ACC112 (cell line): ENCODE measurements at regions not wholly inside any gene's neighbourhood (a gene's known extent, or its start where the extent isn't known, plus 50 kb on each side); places are given as distances from the start of the nearest gene placed in this dataset.
A peak's percentile ranks its signal among the peaks of the same experiment; 100 is the strongest.

ENCODE experiments used
- H2AFZ ChIP-seq: fragments of 200-600 bp; sonication (generic); one replicate; pipeline ENCODE4 v1.6.0; 2017; ENCODE audit warnings: antibody characterized with exemption, low read length; ENCODE audit not compliant: unreplicated experiment
- H3K27ac ChIP-seq: fragments of 200-600 bp; sonication (generic); 2 replicates; pipeline ENCODE4 v1.5.1; 2014; ENCODE audit warnings: low read depth, mild to moderate bottlenecking, antibody characterized with exemption, low read length, moderate library complexity
- H3K27me3 ChIP-seq: fragments of 200-600 bp; sonication (generic); 2 replicates; pipeline ENCODE4 v1.6.1; 2014; ENCODE audit warnings: mild to moderate bottlenecking, antibody characterized with exemption, low read length, moderate library complexity, mixed read lengths; ENCODE audit not compliant: insufficient read depth
- H3K36me3 ChIP-seq: fragments of 200-600 bp; sonication (generic); 2 replicates; pipeline ENCODE4 v1.6.1; 2016; ENCODE audit warnings: mild to moderate bottlenecking, antibody characterized with exemption, low read length, moderate library complexity, mixed read lengths; ENCODE audit not compliant: insufficient read depth
- H3K4me1 ChIP-seq: fragments of 200-600 bp; sonication (generic); one replicate; pipeline ENCODE4 v1.6.1; 2016; ENCODE audit warnings: low read length, mixed read lengths; ENCODE audit not compliant: insufficient read depth, unreplicated experiment, control insufficient read depth
- H3K4me3 ChIP-seq: fragments of 200-600 bp; sonication (generic); 2 replicates; pipeline ENCODE4 v1.5.1; 2014; ENCODE audit warnings: mild to moderate bottlenecking, low read depth, low read length
- H3K79me2 ChIP-seq: fragments of 200-600 bp; sonication (generic); one replicate; pipeline ENCODE4 v1.6.0; 2016; ENCODE audit warnings: low read length; ENCODE audit not compliant: control insufficient read depth, unreplicated experiment, insufficient read depth

DNA sequence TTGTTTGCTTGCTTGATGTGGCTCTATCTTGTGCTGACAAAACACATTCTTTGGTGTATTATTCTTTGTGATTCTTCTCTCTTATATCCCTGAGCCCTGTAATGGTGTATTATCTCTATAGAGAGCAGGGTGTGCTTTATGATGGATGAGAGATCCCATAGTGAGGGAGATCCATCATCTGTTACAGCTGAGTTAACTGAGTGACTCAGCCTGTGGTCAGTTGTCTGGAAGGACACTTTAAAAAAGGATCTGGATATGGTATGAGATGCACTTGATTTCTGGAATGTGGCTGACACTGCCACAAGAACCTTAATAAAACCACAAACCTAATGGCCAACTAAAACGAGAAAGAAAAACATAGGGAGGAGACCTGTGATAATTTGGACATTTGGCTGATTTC, 461.4 kb upstream of the SYT1 start:
- Histone ChIP-seq H3K27ac (peak overlapping the region; percentile 51), H3K27me3 (no peaks in the 10 kb centered on the region), H3K4me3 (peak overlapping the region; percentile 30; the same call in 1 of the 2 replicates), H3K79me2 (no peaks in the 10 kb centered on the region), H2AFZ (no peak overlapping the region), H3K4me1 (peaks cover 21% of the 10 kb centered on the region), H3K36me3 (no peaks in the 10 kb centered on the region)

DNA sequence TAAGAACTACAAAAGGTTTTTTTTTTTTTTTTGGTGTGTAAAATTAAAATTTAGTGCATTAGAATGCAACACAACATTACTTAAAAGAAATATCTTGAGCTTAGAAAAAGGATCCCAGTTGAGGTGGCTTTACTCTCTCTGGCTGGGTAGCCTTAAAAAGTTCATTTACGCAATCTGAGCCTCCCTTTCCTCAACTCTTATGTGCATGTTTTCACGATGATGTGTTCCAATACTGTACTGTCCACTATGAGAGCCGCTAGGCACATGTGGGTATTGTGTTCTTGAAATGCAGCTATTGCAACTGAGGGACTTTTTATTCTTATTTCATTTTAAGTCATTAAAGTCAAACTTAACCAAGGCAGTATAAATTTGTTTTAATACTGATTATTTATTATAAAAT, 460.9 kb upstream of the SYT1 start:
- Histone ChIP-seq H3K4me1 (peaks cover 21% of the 10 kb centered on the region), H3K27ac (peak overlapping the region; percentile 51), H3K79me2 (no peaks in the 10 kb centered on the region), H3K36me3 (no peaks in the 10 kb centered on the region), H3K27me3 (no peaks in the 10 kb centered on the region), H2AFZ (no peak overlapping the region), H3K4me3 (peak overlapping the region; percentile 30; the same call in 1 of the 2 replicates)

DNA sequence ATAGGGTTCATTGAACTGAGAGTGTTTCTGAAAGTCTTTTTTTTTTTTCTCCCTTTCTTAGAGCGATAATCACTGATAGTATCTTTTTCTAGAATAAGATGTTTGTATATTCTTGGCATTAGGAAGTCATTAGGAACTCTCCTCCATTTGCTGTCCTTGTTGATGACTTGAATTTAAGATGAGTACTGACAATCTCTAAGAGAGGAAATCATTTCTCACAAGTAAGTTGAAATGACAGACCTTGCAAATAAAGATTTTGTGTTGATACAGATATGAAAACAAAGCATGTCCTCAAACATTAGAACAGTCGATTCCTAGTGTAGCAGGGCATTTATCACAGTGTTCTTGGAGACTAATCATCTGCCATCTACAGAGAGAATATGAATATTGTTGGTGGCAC, 458.4 kb upstream of the SYT1 start:
- H3K36me3 ChIP-seq, result no peaks in the 10 kb centered on the region

DNA sequence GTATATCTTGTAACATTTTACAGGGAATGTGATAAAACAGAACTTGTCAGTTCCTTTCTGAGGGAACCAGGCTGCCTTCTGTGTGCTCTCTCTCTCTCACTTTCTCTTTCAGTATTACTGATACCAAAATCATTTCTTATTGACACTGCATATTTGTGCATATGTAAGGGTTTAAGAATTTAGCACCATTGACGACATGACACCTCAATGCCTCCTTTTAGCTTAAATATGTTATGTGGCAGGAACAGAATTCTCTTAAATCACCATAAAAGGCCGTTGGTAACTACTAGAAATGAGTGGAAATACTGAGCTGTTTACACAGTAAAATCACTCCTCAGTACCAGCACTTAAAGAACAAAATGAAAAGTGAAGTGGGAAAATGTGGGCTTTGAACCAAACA, 457.7 kb upstream of the SYT1 start:
- H3K27me3 ChIP-seq, result no peaks in the 10 kb centered on the region
- peaks cover 21% of the 10 kb centered on the region for H3K4me1 ChIP-seq
- no peaks in the 10 kb centered on the region for H3K79me2 ChIP-seq
- H2AFZ ChIP-seq, result peak overlapping the region; percentile 97
- H3K4me3 ChIP-seq, result peak overlapping the region; percentile 44
- no peak overlapping the region for H3K27ac ChIP-seq
- no peaks in the 10 kb centered on the region for H3K36me3 ChIP-seq

More for the DNA sequence above, 458.4 kb upstream of the SYT1 start:
- Histone ChIP-seq H3K79me2 (no peaks in the 10 kb centered on the region), H3K4me1 (peaks cover 21% of the 10 kb centered on the region), H2AFZ (peak overlapping the region; percentile 97), H3K27me3 (no peaks in the 10 kb centered on the region), H3K27ac (no peak overlapping the region), H3K4me3 (no peak overlapping the region; the same call in 1 of the 2 replicates)

DNA sequence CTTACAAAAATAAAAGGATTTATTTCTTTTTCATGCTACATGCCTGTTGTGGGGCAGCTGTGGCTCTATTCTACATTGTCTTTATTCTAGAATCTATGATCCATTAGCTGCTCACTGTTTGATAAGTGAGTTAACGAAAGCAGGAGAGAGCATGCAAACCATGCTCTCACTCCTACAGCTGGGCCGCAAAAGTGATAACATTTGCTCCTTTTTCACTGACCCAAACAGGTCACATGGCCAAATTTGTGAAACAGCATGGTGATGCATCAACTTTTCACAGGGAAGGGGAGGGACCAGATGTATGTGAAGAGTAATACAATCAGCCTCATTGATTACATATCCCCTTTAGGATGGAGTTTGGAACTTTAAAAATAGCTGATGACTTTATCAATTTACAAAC, 456.9 kb upstream of the SYT1 start:
- Histone ChIP-seq H3K27ac (no peak overlapping the region), H3K79me2 (no peaks in the 10 kb centered on the region), H2AFZ (peak overlapping the region; percentile 59), H3K4me3 (no peak overlapping the region), H3K36me3 (no peaks in the 10 kb centered on the region), H3K4me1 (peaks cover 16% of the 10 kb centered on the region), H3K27me3 (no peaks in the 10 kb centered on the region)

DNA sequence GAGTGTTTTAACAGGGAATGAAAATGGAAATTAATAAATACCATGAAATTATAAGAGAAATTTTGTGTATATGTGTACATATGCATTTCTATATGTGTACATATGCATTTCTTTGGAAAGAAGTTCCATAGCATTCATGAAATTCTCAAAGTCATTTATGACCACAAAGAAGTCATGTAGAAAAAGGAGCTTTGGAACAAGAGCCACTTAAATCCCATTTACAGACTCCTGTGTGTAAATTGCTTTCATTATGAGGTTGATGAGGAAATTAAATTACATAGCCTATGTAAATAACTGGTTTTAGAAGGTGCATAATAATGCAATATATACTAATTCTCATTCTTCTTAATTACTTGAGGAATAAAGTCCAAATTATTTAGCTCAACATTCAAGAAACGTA, 450.5 kb upstream of the SYT1 start:
- Histone ChIP-seq H3K4me1 (no peaks in the 10 kb centered on the region), H2AFZ (no peak overlapping the region), H3K36me3 (no peaks in the 10 kb centered on the region), H3K79me2 (no peaks in the 10 kb centered on the region), H3K27me3 (no peaks in the 10 kb centered on the region), H3K4me3 (no peak overlapping the region), H3K27ac (no peak overlapping the region)

GRCh38 chr12:78418919-78419318, 445.7 kb upstream of the SYT1 start:
- Histone ChIP-seq H3K36me3 (no peaks in the 10 kb centered on the region), H3K27ac (no peak overlapping the region), H3K27me3 (no peaks in the 10 kb centered on the region), H3K79me2 (no peaks in the 10 kb centered on the region), H3K4me3 (no peak overlapping the region), H3K4me1 (no peaks in the 10 kb centered on the region), H2AFZ (no peak overlapping the region)

DNA sequence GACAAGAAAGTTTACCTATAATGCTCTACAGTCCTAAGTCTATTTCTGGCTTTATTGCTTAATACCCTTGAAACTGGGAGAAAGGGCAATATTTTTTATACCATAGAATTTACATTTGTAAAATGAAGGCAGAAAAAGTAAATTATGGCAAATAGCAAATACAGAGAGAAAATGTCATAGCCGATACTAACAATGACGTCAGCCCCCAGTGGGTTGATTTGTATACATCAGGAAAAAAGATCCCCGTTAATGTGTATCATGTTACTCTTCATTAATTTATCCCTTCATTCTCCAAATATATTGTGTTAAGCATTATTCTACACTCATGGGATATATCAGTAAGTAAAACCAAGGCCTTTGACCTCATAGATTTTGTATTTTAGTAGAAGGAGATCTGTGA, 445.1 kb upstream of the SYT1 start:
- no peaks in the 10 kb centered on the region for H3K27me3 ChIP-seq
- H3K27ac ChIP-seq, result no peak overlapping the region
- no peaks in the 10 kb centered on the region for H3K79me2 ChIP-seq
- no peaks in the 10 kb centered on the region for H3K4me1 ChIP-seq
- no peaks in the 10 kb centered on the region for H3K36me3 ChIP-seq
- no peak overlapping the region for H3K4me3 ChIP-seq
- no peak overlapping the region for H2AFZ ChIP-seq

DNA sequence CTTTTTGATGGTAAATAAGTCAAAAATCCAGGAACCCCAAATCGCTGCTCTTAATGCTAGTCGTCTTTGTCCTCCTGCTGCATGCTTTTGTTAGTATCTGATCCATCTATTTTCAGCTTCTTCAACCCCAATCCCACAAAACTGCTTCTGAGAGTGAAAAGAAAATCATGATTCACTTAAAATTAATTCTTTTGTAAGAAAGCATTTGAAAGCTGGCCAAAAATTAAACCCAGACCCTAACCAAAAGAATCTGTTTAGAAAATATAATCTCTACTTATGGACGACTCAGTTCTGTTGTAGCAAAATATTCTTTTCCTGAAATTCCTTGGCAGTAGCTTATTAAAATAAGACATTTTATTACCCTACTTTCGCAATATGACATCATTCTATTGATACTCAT, 443.6 kb upstream of the SYT1 start:
- no peaks in the 10 kb centered on the region for H3K79me2 ChIP-seq
- no peaks in the 10 kb centered on the region for H3K36me3 ChIP-seq
- H3K4me3 ChIP-seq, result no peak overlapping the region
- H3K27ac ChIP-seq, result no peak overlapping the region
- H3K27me3 ChIP-seq, result no peaks in the 10 kb centered on the region
- H3K4me1 ChIP-seq, result no peaks in the 10 kb centered on the region
- no peak overlapping the region for H2AFZ ChIP-seq

DNA sequence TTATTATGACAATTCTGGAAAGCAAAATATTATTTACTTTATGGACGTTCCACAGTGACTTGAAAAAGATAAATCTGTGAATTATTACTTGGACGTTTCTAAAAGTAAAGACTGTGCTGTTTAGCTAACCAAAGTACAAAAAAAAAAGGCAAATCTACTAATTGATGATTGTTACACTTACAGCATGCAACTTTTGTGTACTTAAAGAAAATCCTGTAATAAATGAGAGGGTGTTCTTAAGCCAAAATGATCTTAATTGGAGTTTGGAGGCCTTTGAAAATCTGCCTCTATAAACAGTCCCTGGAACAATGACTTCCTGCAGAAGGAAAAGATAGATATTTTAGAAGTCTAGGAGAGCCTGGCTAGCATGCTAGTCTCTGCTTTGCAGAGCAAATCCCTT, 434.0 kb upstream of the SYT1 start:
- no peak overlapping the region for H3K27ac ChIP-seq
- no peaks in the 10 kb centered on the region for H3K36me3 ChIP-seq
- no peaks in the 10 kb centered on the region for H3K79me2 ChIP-seq
- no peak overlapping the region for H2AFZ ChIP-seq
- H3K4me3 ChIP-seq, result no peak overlapping the region
- H3K27me3 ChIP-seq, result no peaks in the 10 kb centered on the region
- peaks cover 3% of the 10 kb centered on the region for H3K4me1 ChIP-seq

GRCh38 chr12:78431931-78432330, 432.6 kb upstream of the SYT1 start:
- no peaks in the 10 kb centered on the region for H3K27me3 ChIP-seq
- H3K79me2 ChIP-seq, result no peaks in the 10 kb centered on the region
- H3K4me3 ChIP-seq, result no peak overlapping the region

More at GRCh38 chr12:78431931-78432330, 432.6 kb upstream of the SYT1 start:
- H3K36me3 ChIP-seq, result no peaks in the 10 kb centered on the region
- no peak overlapping the region for H3K27ac ChIP-seq
- peaks cover under 1% of the 10 kb centered on the region for H3K4me1 ChIP-seq
- no peak overlapping the region for H2AFZ ChIP-seq
